ENCODE measurements at regions not wholly inside any gene's neighbourhood (a gene's known extent, or its start where the extent isn't known, plus 50 kb on each side); places are given as distances from the start of the nearest gene placed in this dataset.

GRCh38 chr3:187912007-187912406, 166.7 kb upstream of the BCL6 start:
- intact Hi-C loops (cut with DNase I), result no loop called here
- Histone ChIP-seq H3K9me3 (ENCODE audit: control insufficient read depth in 2 of 3, insufficient read depth in 1 of 3, low read length in 3 of 3) (no peaks in the 10 kb centered on the region), H3K4me3 (ENCODE audit: low read length in 3 of 3) (no peak overlapping the region), H3K36me3 (ENCODE audit: control insufficient read depth in 2 of 3, insufficient read depth in 3 of 3, low read length in 3 of 3) (no peaks in the 10 kb centered on the region), H3K4me1 (ENCODE audit: control insufficient read depth in 2 of 3, insufficient read depth in 2 of 3, low read depth in 1 of 3, low read length in 3 of 3) (no peaks in the 10 kb centered on the region), H3K27me3 (ENCODE audit: control insufficient read depth, insufficient read depth, low read length) (no peaks in the 10 kb centered on the region), H3K27ac (ENCODE audit: low read depth in 2 of 2, low read length in 2 of 2) (no peak overlapping the region), H3K9ac (ENCODE audit: low read length in 3 of 3) (no peak overlapping the region)
- FAIRE-seq, result no peak
- DNase-seq, result no peak
- TF ChIP-seq CTCF (IDR thresholded peaks at IDR 0.05; ENCODE audit: borderline replicate concordance, extremely low read depth, insufficient read depth), result no peak

GRCh38 chr3:187913617-187914033, 168.4 kb upstream of the BCL6 start:
- FAIRE-seq (no peak), DNase-seq (no peak)
- no peak for TF ChIP-seq CTCF (IDR thresholded peaks at IDR 0.05; ENCODE audit: borderline replicate concordance, extremely low read depth, insufficient read depth)
- no peaks in the 10 kb centered on the region for H3K9me3 ChIP-seq (ENCODE audit: control insufficient read depth in 2 of 3, insufficient read depth in 1 of 3, low read length in 3 of 3)
- H3K36me3 ChIP-seq (ENCODE audit: control insufficient read depth in 2 of 3, insufficient read depth in 3 of 3, low read length in 3 of 3), result no peaks in the 10 kb centered on the region
- H3K27me3 ChIP-seq (ENCODE audit: control insufficient read depth, insufficient read depth, low read length), result no peaks in the 10 kb centered on the region
- H3K4me1 ChIP-seq (ENCODE audit: control insufficient read depth in 2 of 3, insufficient read depth in 2 of 3, low read depth in 1 of 3, low read length in 3 of 3), result no peaks in the 10 kb centered on the region
- H3K9ac ChIP-seq (ENCODE audit: low read length in 3 of 3), result no peak overlapping the region
- no peak overlapping the region for H3K27ac ChIP-seq (ENCODE audit: low read depth in 2 of 2, low read length in 2 of 2)
- intact Hi-C loops (cut with DNase I), result no loop called here
- no peak overlapping the region for H3K4me3 ChIP-seq (ENCODE audit: low read length in 3 of 3)

GRCh38 chr3:187914231-187914630, 169.0 kb upstream of the BCL6 start:
- DNase-seq, result peak in 1 of 5 donors; percentile 21
- no peak for FAIRE-seq
- Histone ChIP-seq H3K27me3 (ENCODE audit: control insufficient read depth, insufficient read depth, low read length) (no peaks in the 10 kb centered on the region), H3K4me1 (ENCODE audit: control insufficient read depth in 2 of 3, insufficient read depth in 2 of 3, low read depth in 1 of 3, low read length in 3 of 3) (no peaks in the 10 kb centered on the region), H3K4me3 (ENCODE audit: low read length in 3 of 3) (no peak overlapping the region), H3K9ac (ENCODE audit: low read length in 3 of 3) (no peak overlapping the region), H3K36me3 (ENCODE audit: control insufficient read depth in 2 of 3, insufficient read depth in 3 of 3, low read length in 3 of 3) (no peaks in the 10 kb centered on the region), H3K9me3 (ENCODE audit: control insufficient read depth in 2 of 3, insufficient read depth in 1 of 3, low read length in 3 of 3) (no peaks in the 10 kb centered on the region), H3K27ac (ENCODE audit: low read depth in 2 of 2, low read length in 2 of 2) (no peak overlapping the region)
- no peak for TF ChIP-seq CTCF (IDR thresholded peaks at IDR 0.05; ENCODE audit: borderline replicate concordance, extremely low read depth, insufficient read depth)
- intact Hi-C loops (cut with DNase I), result no loop called here

GRCh38 chr3:187916072-187916471, 170.8 kb upstream of the BCL6 start:
- no peaks in the 10 kb centered on the region for H3K27me3 ChIP-seq (ENCODE audit: control insufficient read depth, insufficient read depth, low read length)
- no peak for FAIRE-seq
- intact Hi-C loops (cut with DNase I), result no loop called here
- no peaks in the 10 kb centered on the region for H3K4me1 ChIP-seq (ENCODE audit: control insufficient read depth in 2 of 3, insufficient read depth in 2 of 3, low read depth in 1 of 3, low read length in 3 of 3)
- no peak overlapping the region for H3K27ac ChIP-seq (ENCODE audit: low read depth in 2 of 2, low read length in 2 of 2)
- H3K9me3 ChIP-seq (ENCODE audit: control insufficient read depth in 2 of 3, insufficient read depth in 1 of 3, low read length in 3 of 3), result no peaks in the 10 kb centered on the region
- no peak overlapping the region for H3K4me3 ChIP-seq (ENCODE audit: low read length in 3 of 3)
- no peak for DNase-seq
- H3K36me3 ChIP-seq (ENCODE audit: control insufficient read depth in 2 of 3, insufficient read depth in 3 of 3, low read length in 3 of 3), result no peaks in the 10 kb centered on the region
- H3K9ac ChIP-seq (ENCODE audit: low read length in 3 of 3), result no peak overlapping the region
- no peak for TF ChIP-seq CTCF (IDR thresholded peaks at IDR 0.05; ENCODE audit: borderline replicate concordance, extremely low read depth, insufficient read depth)

Measured in kidney (tissue), 13 donors.